ENCODE measurements at regions not wholly inside any gene's neighbourhood (a gene's known extent, or its start where the extent isn't known, plus 50 kb on each side); places are given as distances from the start of the nearest gene placed in this dataset.
"Not testable (repeated sequence)": the region's sequence is repeated elsewhere in the genome, so short reads cannot be mapped to it uniquely, and the experiment has no call there.

DNA sequence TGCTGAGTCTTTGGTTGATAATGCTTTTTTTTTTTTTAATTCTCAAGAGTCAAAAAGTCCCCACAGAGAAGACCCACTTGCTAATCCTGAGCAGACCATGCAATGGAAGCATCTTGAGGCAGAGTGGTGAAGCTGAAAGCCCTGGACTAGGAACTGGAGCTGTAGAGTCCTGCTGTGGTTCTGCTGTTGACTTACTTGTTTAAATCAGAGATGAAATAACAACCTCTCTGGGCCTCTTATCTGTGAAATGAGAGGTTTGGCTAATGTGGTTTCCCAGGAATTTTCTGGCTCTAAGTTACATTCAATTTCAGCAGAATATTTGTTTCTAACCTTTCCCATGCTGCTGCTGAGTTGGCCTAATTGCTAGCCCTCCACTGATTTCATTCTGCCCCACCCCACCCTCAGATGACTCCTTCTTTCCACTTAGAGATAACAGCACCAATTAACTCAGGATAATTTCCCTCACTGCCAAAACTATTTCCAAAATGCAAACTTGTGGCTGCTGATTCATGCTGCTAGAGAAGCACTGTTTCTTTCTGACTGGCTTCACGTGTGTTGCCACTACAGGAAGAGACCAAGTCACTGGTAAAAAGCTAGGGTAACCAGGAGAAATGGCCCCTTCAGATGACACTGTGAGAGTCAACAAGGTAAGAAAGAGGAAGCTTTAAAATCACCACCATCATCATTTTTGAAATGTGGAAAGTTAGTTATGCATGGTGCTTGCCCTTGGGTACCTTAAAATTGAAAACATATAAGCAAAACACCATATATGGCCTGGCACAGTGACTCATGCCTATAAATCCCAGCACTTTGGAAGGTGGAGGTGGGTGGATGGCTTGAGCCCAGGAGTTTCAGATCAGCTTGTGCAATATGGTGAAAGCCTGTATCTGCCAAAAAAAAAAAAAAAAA is 326.4 kb downstream of the DCHS2 start:
- no peak for DNase-seq (ENCODE audit: low spot score)

DNA sequence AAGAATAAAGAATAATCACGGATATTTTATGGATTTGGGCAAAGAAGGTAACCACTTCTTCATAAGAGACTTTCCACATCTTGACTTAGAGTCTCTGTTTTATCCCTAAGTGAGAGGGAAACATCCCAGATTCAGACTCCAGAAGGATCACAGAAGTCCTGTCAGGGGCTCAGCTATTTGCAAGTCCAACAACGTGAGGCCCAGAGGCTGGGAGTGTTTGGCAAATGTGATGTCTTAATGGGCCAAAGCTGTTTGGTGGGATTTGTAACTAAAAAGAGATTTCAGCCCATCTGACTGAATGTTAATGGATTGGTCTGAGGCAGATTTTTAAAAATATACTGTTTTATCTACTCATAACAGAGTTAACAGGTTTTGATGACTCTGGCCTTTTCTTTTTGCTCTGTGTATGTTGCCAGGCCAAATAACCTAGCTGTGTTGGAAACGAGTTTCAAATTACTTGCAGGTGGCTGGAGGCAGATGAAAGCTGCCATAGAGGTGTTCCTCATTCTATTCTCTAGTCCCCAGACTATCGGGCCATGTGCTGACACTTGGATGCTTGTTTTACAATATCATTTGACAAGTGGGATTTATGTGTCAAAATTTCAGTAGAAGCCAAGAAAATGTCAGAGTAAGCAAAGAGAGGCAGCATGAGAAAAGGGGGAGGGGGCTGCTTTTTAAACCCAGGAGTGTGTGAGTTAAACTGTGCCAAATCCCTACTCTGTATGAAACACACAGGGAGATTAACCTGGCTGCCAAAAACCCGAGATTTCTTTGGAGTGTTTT is 330.9 kb downstream of the DCHS2 start:
- DNase-seq (ENCODE audit: low spot score) = no peak

DNA sequence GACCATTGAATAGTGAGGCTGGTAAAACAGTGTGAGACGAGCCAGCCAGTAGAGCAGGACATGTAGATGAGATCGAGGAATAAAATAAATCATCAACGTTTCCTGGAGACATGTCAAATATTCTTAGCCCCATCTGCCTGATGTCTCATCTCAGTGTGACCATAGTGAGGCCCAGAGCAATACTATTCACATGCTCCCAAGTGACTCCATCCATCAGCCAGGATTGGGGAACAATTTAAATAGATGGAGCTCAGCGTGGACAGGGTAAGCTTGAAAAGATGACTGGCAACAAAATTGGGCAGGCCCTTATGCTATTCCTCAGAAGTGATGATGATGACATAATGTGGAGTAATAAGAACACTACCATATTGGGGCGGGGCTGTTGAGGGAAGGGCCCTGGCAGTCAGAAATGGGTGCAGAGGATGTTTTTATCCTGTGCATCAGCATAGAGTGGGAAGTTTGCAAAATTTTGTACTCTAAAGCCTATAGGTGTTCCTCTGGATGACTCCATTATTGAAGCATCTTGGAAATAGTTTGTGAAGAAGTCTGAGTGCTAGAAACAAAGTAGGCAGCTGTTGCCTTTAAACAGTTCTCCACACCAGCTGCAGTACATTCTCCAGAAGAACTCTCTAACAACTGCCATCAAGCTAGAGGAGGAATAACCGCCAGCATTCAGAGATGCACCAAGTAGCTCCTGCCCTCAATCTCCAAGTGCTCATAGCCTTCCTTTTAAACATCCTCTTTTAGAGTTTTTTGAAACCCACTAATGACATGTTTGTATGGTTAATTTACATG is 333.0 kb downstream of the DCHS2 start:
- DNase-seq (ENCODE audit: low spot score) = no peak

DNA sequence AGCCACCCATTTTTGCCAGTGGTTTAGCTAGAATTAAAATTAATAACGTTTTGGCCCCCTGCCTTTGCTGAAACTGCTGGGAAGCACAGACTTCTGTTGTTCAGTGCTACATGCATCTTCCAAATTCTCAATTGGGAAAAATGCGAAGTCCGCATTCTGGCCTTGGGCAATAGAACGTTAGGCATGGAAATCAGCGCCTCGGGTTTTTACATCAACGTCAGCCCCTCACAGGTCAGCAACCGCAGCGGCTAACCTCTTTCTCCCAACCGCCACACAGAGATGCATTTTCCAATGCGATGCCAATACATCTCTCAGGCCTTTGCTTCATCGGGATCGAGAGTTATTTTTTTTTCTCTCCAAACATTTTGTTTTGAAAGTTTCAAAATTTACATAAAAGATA is 339.1 kb downstream of the DCHS2 start:
- no peak for DNase-seq (ENCODE audit: low spot score)

DNA sequence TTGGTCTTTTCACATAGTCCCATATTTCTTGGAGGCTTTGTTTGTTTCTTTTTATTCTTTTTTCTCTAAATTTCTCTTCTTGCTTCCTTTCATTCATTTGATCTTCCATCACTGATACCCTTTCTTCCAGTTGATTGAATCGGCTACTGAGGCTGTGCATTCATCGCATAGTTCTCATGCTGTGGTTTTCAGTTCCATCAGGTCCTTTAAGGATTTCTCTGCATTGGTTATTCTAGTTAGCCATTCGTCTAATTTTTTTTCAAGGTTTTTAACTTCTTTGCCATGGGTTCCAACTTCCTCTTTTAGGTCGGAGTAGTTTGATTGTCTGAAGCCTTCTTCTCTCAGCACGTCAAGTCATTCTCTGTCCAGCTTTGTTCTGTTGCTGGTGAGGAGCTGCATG is 342.4 kb downstream of the DCHS2 start:
- DNase-seq (ENCODE audit: low spot score) = not testable (repeated sequence)

DNA sequence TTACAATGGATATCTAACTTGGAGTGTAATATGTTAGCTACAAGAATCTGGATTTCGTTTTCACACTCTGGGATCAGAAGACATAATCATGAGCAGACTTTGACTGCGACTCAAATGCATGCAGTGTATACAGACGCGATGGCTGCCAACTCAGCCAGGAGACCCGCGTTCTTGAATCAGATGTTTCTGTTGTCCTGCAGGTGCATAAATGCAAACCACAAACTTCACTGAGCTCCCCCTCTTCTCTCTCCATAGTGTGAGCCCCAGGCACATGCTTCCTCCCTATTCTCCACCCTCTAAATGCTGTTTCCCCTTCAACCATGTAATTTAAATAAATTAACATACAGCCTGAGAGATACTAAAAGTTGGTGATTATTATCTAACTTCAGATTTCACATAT is 347.9 kb downstream of the DCHS2 start:
- DNase-seq (ENCODE audit: low spot score) = no peak

DNA sequence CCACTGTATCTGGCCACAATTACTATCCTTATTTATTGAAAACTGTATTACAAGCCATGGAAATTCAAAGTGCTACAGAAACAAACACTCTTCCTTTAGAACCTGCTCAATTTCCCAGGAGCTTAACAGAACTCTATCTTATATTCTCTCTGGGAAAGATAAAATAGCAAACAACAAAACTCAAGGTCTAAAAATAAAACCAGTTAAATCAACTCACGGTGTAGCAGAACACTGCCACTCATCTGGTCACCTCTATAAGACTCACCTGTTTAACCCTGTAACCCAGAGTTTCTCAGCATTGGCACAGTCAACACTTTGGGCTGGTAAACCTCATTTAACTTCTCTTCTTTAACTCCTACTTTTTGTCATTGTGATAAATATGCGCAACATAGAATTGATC is 348.9 kb downstream of the DCHS2 start:
- no peak for DNase-seq (ENCODE audit: low spot score)

DNA sequence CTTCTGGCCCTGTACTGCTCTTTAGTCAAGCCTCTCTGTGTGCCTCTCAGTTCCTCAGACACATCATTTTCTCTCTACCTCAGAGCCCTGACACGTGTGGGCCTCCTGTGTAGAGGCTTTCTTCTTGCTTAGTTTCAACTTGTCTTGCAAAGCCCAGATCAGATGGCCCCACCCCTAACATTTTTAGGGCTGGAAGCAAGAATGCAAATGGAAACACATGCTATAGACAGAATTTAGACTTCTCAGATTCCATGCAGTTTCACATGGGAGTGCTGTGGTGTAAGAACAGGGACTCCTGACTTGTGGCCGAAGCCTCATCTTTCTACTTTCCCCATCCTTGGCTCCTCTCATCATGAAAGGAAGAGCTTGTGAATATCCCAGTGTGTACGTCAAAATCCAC is 350.7 kb downstream of the DCHS2 start:
- DNase-seq (ENCODE audit: low spot score) = no peak

DNA sequence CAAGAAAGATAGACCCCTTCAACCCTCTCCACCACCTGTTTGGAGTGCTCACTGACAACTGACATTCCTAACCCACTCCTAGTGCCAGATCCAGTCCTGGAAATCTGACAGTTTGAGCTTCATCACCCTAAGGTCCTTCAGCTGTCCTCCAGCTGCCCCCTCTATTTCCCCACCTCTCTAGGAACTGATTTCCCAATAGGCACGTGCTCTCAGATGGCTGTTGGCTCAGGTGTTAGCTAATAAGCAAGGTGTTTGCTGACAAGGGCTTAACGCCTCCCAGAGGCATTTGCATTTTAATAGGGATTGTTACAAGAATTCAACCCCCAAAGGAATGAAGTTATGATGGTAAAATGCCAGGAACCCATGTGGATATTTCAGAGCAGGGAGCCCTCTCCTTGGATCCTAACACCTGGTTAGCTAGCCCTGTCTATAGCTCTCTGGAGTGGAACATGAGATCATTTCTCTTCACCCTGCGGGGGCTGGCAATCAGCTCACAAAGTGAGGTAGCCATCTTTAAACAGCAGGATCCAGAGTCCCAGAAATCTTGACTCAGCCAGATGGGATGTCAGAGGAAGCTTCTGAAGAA is 348.5 kb upstream of the SFRP2 start:
- no peak for DNase-seq (ENCODE audit: low spot score)

DNA sequence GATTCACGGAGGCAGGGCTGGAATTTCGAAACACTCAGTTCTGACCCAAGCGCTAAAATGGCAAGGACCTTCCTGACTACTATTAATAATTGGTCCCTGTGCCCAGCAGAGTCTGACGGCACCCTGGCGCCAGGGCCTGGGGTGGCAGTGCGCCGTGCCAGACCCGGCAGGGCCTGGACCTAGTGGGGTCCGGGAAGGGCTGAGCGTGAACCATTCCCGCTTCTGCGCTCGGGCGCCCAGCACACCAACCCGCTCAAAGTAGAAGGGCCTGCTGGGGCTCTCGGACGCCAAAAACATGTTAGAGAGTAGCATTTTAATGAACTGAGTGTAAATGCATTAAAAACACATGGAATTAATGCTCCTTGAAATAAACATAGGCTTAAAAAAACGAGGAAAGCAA is 346.7 kb upstream of the SFRP2 start:
- no peak for DNase-seq (ENCODE audit: low spot score)

DNA sequence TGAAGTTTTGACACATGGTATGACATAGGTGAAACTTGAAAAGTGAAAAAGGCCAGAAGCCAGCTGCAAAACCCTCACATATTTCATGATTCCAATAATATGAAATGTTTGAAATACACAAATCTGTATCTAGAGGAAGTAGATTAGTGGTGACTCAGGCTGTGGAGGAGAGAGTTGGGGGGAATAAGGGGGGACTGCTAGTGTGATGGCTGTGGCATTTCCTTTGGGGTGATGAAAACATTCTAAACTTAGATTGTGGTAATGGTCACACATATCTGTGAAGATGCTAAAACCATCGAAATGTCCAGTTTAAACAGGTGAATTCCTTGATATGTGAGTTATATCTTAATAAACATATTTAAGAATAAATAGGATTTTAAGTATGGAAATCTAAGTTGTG is 343.5 kb upstream of the SFRP2 start:
- DNase-seq (ENCODE audit: low spot score) = no peak

DNA sequence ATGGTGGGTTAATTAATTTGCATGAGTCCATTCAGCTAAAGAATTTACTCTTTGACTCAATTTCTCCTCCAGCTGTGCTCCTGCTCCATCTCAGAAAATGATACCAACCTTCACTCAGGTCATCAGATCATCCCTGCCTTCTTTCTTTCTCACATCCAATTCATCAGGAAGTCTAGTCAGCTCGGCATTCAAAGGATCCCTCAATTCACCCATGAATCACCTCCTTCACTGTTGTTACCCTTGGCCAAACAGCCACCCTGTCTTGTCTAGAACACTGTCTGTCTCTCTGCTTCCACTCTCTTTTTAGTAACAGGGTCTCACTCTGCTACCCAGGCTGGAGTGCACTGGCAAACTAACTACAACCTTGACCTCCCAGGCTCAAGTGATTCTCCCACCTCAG is 337.4 kb upstream of the SFRP2 start:
- DNase-seq (ENCODE audit: low spot score) = no peak

DNA sequence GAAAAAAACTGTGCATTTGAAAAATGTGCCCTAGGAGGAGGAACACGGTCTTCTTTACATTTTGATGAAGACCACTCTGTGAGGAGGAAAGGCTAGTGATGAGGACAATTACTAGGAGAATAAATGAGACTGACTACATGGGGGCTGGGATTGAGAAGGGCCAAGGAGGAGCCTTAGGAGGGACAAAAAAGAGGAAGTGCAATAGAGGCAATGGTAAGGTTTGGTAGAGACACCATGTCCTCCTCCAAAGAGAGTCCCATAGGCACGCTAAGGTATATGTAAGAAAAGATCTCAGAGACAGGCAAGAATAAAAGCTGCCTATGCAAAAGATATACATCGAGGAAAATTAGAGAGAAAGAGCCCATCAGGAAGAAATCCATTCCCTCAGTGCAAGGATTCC is 336.5 kb upstream of the SFRP2 start:
- DNase-seq (ENCODE audit: low spot score) = no peak

DNA sequence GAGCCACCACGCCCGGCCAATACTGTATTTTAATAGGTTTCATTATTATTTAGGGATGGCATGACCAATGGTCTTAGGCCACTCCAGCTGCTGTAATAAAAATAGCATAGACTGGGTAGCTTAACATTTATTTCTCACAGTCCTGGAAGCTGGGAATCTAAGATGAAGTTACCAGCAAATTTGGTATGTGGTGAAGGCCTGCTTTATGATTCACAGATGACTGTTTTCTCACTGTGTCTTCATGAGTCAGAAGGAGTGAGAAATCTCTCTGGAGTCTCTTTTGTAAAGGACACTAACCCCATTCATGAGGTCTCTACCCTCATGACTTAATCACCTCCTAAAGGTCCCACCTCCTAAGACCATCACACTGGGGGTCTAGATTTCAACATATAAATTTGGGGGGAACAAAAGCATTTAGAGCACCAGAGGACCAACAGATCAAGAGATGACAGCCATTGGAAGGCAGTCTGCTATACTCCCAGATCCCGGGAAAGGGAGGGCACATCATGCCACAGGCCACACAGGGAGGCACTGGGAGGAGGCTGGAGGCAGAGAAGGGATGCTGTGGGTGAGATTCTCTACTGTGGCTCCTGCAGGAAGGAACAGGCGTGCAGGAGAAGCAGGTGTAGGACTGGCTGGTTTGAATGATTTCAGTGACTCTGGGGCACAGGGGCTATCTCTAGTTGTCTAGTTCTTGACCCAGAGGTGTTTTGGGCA is 335.8 kb upstream of the SFRP2 start:
- no peak for DNase-seq (ENCODE audit: low spot score)

DNA sequence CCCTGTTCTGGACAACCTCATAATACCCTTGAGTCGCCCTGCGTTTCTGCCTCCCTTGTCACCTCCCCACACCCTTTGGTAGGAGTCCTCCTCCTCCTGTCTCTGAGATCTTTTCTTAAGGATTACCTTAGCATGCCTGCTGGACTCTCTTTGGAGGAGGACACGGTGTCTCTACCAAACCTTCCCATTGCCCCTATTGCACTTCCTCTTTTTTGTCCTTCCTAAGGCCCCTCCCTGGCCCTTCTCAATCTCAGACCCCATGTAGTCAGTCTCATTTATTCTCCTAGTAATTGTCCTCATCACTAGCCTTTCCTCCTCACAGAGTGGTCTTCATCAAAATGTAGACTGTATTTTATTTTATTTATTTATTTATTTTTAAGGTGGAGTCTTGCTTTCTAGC is 335.0 kb upstream of the SFRP2 start:
- no peak for DNase-seq (ENCODE audit: low spot score)

DNA sequence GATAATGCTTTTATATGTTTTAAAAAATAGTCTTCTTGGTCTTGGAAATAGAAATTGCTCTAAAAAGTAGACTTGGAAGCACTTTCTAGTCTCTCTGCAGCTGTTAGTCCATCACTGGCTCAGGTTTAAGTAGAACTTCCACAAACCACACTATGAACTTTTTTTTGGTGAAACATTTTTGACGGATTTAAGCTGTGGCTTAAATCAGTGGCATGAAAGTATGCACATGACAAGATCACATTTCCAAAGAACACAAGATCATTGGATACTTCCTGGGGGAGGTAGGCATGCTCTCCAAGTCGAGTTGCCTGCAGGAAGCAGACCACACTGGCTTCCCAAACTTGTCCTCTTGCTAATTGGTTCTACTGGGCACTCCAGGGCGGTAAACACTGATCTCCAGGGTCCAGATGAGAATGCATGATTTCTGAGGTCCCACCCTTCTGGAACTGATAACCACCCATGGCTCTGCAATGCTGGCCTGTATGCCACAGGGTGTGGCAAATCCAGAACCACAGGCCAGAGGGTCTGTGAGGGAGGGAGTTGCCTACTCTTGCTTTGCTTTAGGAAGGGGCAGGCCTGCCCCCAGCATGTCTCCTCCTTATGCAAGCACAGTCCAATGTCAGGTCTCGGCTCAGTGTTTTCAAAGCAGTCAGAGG is 331.9 kb upstream of the SFRP2 start:
- no peak for DNase-seq (ENCODE audit: low spot score)

DNA sequence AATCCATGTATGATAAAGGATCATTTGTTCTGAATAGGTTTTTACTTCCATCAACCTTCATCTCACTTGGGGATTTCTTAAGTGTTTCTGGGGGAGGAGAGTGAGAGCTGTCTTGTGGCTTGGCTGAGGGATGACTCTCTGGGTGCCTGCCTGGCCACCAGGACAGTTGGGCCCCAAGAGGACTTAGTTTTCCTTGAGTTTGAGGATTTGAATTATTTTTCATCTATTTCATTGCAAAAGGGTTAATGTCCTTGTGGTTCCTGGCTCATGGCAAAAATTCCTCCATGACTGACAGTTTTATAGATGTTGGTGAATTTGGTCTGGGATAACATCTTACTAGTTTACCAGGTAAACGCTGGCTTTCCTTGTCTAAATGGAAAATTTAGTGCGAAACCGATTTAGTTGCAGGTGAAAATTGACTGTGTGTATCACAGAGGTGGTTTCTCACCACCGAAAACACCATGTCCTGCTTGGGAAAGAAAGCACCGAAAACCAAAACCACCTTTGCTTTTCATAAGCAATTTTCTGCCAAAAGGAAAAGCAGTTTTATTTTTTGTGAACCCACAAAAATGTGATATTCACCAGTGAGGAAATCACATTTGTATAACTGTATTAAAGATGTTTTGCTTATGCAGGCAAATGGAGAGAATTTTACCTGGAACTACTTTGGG is 331.3 kb upstream of the SFRP2 start:
- DNase-seq (ENCODE audit: low spot score) = no peak

DNA sequence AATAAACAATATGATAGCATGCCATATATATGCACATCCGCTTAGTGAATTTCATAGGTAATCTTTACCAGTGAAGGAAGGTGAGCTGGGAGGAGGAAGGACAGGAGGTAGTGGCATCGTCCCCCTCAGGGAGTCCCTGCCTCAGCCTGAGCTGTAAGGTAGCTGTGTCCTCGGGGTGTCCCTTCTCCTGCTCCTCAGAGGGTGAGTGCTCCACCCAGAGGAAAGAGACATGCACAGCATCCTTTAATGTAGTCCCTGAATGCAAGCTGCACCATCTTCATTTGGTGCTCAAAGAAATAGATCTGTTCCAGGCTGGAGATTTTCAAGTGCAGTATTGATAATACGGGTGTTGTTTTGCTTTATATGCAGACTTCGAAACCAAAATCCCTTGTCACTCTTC is 330.4 kb upstream of the SFRP2 start:
- DNase-seq (ENCODE audit: low spot score) = no peak

DNA sequence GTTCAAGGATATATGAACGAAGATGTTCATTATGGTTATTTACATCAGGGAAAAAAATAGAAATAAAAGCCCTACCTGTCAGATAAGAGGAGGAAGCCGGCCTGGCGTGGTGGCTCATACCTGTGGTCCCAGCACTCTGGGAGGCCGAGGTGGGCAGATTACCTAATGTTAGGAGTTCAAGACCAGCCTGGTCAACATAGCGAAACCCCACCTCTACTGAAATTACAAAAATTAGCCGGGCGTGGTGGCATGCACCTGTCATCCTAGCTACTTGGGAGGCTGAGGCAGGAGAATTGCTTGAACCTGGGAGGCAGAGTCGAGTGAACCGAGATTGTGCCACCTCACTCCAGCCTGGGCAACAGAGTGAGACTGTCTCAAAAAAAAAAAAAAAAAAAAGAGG is 328.8 kb upstream of the SFRP2 start:
- DNase-seq (ENCODE audit: low spot score) = not testable (repeated sequence)

DNA sequence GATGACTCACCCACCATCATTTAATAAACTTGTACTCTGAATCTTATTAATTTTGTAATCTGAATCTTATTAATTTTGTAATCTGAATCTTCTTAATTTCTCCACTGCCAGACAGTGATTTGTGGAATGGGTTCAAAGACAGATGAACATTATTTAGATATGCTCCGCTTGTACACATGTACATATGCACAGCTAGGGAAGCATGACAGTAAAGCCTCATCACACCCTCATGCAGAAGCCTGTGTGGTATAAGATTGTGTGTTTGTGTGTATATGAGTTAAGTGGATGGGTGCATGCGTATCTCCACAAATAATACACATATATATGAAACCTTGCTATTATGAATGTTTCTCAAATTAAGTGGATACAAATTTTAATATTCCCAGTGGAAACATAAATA is 318.5 kb upstream of the SFRP2 start:
- DNase-seq (ENCODE audit: low spot score) = no peak

Data from pons (tissue), 1 donor.